ENCODE measurements at regions not wholly inside any gene's neighbourhood (a gene's known extent, or its start where the extent isn't known, plus 50 kb on each side); places are given as distances from the start of the nearest gene placed in this dataset.

DNA sequence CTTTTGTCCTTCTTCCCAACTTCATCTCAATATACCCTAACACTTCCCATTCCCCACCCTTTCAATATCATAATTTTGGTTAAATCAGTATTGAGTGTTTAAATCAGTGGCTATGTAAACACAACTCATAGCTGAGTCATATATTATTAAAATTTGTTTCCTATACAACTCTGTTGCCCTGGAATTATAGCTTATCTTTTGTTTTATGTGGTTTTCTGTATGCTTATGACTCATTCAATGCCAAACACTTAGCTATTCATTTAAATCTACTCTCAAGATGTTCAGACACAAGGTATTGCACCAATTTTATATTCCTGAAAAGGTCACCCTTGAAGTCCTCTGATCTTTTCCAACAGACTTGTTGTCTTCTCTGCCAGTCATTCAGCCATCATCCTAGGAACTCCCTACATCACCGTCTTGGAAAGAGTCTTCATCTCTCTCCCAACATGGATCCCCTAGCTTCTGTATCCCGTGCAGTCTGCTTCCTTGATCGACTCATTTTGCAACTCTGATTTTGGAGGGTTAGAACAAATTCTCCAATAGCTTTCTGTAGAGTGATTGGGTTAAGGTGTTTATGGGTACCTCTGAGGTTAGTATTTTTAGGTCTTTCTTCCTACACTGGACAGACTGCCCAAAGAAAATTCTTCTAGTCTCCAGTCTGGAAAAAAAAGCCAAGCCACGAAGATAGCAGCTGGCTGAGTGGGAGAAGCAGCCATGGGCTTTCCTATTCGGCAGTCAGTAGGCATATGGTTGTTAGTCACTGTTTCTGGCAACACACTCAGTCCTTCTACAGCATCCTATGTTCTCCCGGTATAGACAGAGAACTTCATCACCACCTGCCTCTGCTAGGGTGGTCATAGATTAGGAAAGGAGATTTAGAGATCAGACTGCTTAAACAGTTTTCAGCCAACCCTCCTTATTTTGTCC, 102.1 kb downstream of the CRPPA start:
- TF ChIP-seq, protein P1, sequence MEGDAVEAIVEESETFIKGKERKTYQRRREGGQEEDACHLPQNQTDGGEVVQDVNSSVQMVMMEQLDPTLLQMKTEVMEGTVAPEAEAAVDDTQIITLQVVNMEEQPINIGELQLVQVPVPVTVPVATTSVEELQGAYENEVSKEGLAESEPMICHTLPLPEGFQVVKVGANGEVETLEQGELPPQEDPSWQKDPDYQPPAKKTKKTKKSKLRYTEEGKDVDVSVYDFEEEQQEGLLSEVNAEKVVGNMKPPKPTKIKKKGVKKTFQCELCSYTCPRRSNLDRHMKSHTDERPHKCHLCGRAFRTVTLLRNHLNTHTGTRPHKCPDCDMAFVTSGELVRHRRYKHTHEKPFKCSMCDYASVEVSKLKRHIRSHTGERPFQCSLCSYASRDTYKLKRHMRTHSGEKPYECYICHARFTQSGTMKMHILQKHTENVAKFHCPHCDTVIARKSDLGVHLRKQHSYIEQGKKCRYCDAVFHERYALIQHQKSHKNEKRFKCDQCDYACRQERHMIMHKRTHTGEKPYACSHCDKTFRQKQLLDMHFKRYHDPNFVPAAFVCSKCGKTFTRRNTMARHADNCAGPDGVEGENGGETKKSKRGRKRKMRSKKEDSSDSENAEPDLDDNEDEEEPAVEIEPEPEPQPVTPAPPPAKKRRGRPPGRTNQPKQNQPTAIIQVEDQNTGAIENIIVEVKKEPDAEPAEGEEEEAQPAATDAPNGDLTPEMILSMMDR (conservative IDR thresholded peaks at IDR 0.05 in 1 of 2, IDR thresholded peaks at IDR 0.05 in 1 of 2; ENCODE audit: extremely low read depth in 1 of 2, insufficient read depth in 1 of 2, low read depth in 1 of 2, low read length in 2 of 2), result no peak
- TF ChIP-seq EZH2 (IDR thresholded peaks at IDR 0.05; ENCODE audit: borderline replicate concordance, low read length), result no peak
